ENCODE measurements at regions not wholly inside any gene's neighbourhood (a gene's known extent, or its start where the extent isn't known, plus 50 kb on each side); places are given as distances from the start of the nearest gene placed in this dataset.

GRCh38 chr13:106177146-106177545 is 358.3 kb downstream of the EFNB2 start:
- no peaks in the 10 kb centered on the region for H3K4me1 ChIP-seq (ENCODE audit: control insufficient read depth in 1 of 2, extremely low read depth in 1 of 2, insufficient read depth in 2 of 2, low read length in 2 of 2)
- H3K4me1 Mint-ChIP-seq, result no peaks in the 10 kb centered on the region
- H3K36me3 ChIP-seq (ENCODE audit: control insufficient read depth in 2 of 2, extremely low read depth in 1 of 2, insufficient read depth in 1 of 2, low read length in 1 of 2), result no peaks in the 10 kb centered on the region
- H3K36me3 Mint-ChIP-seq, result no peaks in the 10 kb centered on the region
- no peaks in the 10 kb centered on the region for H3K9me3 ChIP-seq
- ATAC-seq (replicated peaks in 1 of 4) (no peak), DNase-seq (no peak)
- no peak overlapping the region for H3K4me3 Mint-ChIP-seq
- no peak overlapping the region for H3K27ac ChIP-seq (ENCODE audit: low read length)
- peaks cover 0 to under 1% (median 0%) of the 10 kb centered on the region in 3 donors for H3K9me3 Mint-ChIP-seq
- ChIA-PET CTCF (no interaction called here), POLR2A (interaction anchor here in 1 of 2 donors (0.6 kb wide), 1 partner anchor 722 kb away, joined by 3 read pairs; no protein-coding TSS in a partner anchor)
- no peaks in the 10 kb centered on the region for H3K27me3 ChIP-seq (replicated peaks in 1 of 2; ENCODE audit: control insufficient read depth in 2 of 2, extremely low read depth in 1 of 2, insufficient read depth in 2 of 2, low read length in 1 of 2)
- H3K27ac Mint-ChIP-seq, result no peak overlapping the region
- 41% methylated on average over 3 of the region's 5 CpGs for WGBS (ENCODE audit: insufficient coverage)
- H3K27me3 Mint-ChIP-seq, result no peaks in the 10 kb centered on the region
- H3K4me3 ChIP-seq (ENCODE audit: control insufficient read depth in 1 of 2, extremely low read depth in 1 of 2, low read length in 1 of 2), result no peak overlapping the region

- no peaks in the 10 kb centered on the region for H3K27me3 ChIP-seq (replicated peaks in 1 of 2; ENCODE audit: control insufficient read depth in 2 of 2, extremely low read depth in 1 of 2, insufficient read depth in 2 of 2, low read length in 1 of 2)
- no peaks in the 10 kb centered on the region for H3K9me3 Mint-ChIP-seq
- CTCF ChIA-PET, result no interaction called here
- no peak overlapping the region for H3K4me3 Mint-ChIP-seq
- H3K4me1 Mint-ChIP-seq, result no peaks in the 10 kb centered on the region
- no peaks in the 10 kb centered on the region for H3K9me3 ChIP-seq
- no peak overlapping the region for H3K27ac Mint-ChIP-seq
- no peak for ATAC-seq (replicated peaks in 1 of 4)
- no peak for DNase-seq
- POLR2A ChIA-PET, result no interaction called here
- no peaks in the 10 kb centered on the region for H3K36me3 ChIP-seq (ENCODE audit: control insufficient read depth in 2 of 2, extremely low read depth in 1 of 2, insufficient read depth in 1 of 2, low read length in 1 of 2)
- 70% methylated on average over 2 of the region's 4 CpGs for WGBS (ENCODE audit: insufficient coverage)
- H3K27ac ChIP-seq (ENCODE audit: low read length), result no peak overlapping the region
- H3K36me3 Mint-ChIP-seq, result no peaks in the 10 kb centered on the region
- H3K27me3 Mint-ChIP-seq, result no peaks in the 10 kb centered on the region
- no peaks in the 10 kb centered on the region for H3K4me1 ChIP-seq (ENCODE audit: control insufficient read depth in 1 of 2, extremely low read depth in 1 of 2, insufficient read depth in 2 of 2, low read length in 2 of 2)
- H3K4me3 ChIP-seq (ENCODE audit: control insufficient read depth in 1 of 2, extremely low read depth in 1 of 2, low read length in 1 of 2), result no peak overlapping the region
Measured at GRCh38 chr13:106176117-106176516, 359.3 kb downstream of the EFNB2 start.

- no peaks in the 10 kb centered on the region for H3K27me3 ChIP-seq (replicated peaks in 1 of 2; ENCODE audit: control insufficient read depth in 2 of 2, extremely low read depth in 1 of 2, insufficient read depth in 2 of 2, low read length in 1 of 2)
- no peak overlapping the region for H3K4me3 Mint-ChIP-seq
- H3K4me1 Mint-ChIP-seq, result no peaks in the 10 kb centered on the region
- ChIA-PET CTCF (no interaction called here), POLR2A (no interaction called here)
- H3K9me3 ChIP-seq, result no peaks in the 10 kb centered on the region
- no peaks in the 10 kb centered on the region for H3K36me3 Mint-ChIP-seq
- H3K4me3 ChIP-seq (ENCODE audit: control insufficient read depth in 1 of 2, extremely low read depth in 1 of 2, low read length in 1 of 2), result no peak overlapping the region
- ATAC-seq (replicated peaks in 1 of 4) (no peak), DNase-seq (no peak)
- no peak overlapping the region for H3K27ac Mint-ChIP-seq
- WGBS (ENCODE audit: insufficient coverage), result 88% methylated on average over 1 of the region's 7 CpGs
- no peaks in the 10 kb centered on the region for H3K4me1 ChIP-seq (ENCODE audit: control insufficient read depth in 1 of 2, extremely low read depth in 1 of 2, insufficient read depth in 2 of 2, low read length in 2 of 2)
- no peaks in the 10 kb centered on the region for H3K27me3 Mint-ChIP-seq
- no peak overlapping the region for H3K27ac ChIP-seq (ENCODE audit: low read length)
- H3K9me3 Mint-ChIP-seq, result no peaks in the 10 kb centered on the region
- no peaks in the 10 kb centered on the region for H3K36me3 ChIP-seq (ENCODE audit: control insufficient read depth in 2 of 2, extremely low read depth in 1 of 2, insufficient read depth in 1 of 2, low read length in 1 of 2)
Measured at GRCh38 chr13:106173891-106174610, 361.4 kb downstream of the EFNB2 start.

GRCh38 chr13:106173346-106173745 is 362.1 kb downstream of the EFNB2 start:
- POLR2A ChIA-PET, result no interaction called here
- no peak overlapping the region for H3K27ac ChIP-seq (ENCODE audit: low read length)
- Mint-ChIP-seq H3K9me3 (no peaks in the 10 kb centered on the region), H3K36me3 (no peaks in the 10 kb centered on the region), H3K4me1 (no peaks in the 10 kb centered on the region), H3K27me3 (no peaks in the 10 kb centered on the region), H3K27ac (no peak overlapping the region), H3K4me3 (no peak overlapping the region)
- WGBS (ENCODE audit: insufficient coverage), result 67% methylated on average over 1 of the region's 2 CpGs
- no peak for ATAC-seq (replicated peaks in 1 of 4)
- no peaks in the 10 kb centered on the region for H3K27me3 ChIP-seq (replicated peaks in 1 of 2; ENCODE audit: control insufficient read depth in 2 of 2, extremely low read depth in 1 of 2, insufficient read depth in 2 of 2, low read length in 1 of 2)
- CTCF ChIA-PET, result no interaction called here
- H3K9me3 ChIP-seq, result no peaks in the 10 kb centered on the region
- H3K36me3 ChIP-seq (ENCODE audit: control insufficient read depth in 2 of 2, extremely low read depth in 1 of 2, insufficient read depth in 1 of 2, low read length in 1 of 2), result no peaks in the 10 kb centered on the region
- DNase-seq, result no peak
- no peaks in the 10 kb centered on the region for H3K4me1 ChIP-seq (ENCODE audit: control insufficient read depth in 1 of 2, extremely low read depth in 1 of 2, insufficient read depth in 2 of 2, low read length in 2 of 2)
- no peak overlapping the region for H3K4me3 ChIP-seq (ENCODE audit: control insufficient read depth in 1 of 2, extremely low read depth in 1 of 2, low read length in 1 of 2)

GRCh38 chr13:106172176-106172905 is 363.1 kb downstream of the EFNB2 start:
- no peak overlapping the region for H3K4me3 ChIP-seq (ENCODE audit: control insufficient read depth in 1 of 2, extremely low read depth in 1 of 2, low read length in 1 of 2)
- no peak overlapping the region for H3K27ac Mint-ChIP-seq
- no peaks in the 10 kb centered on the region for H3K9me3 ChIP-seq
- H3K4me1 Mint-ChIP-seq, result no peaks in the 10 kb centered on the region
- H3K27ac ChIP-seq (ENCODE audit: low read length), result no peak overlapping the region
- H3K9me3 Mint-ChIP-seq, result peaks cover 0 to 5% (median 0%) of the 10 kb centered on the region in 3 donors
- DNase-seq, result no peak
- no peaks in the 10 kb centered on the region for H3K36me3 ChIP-seq (ENCODE audit: control insufficient read depth in 2 of 2, extremely low read depth in 1 of 2, insufficient read depth in 1 of 2, low read length in 1 of 2)
- peaks cover 0 to 4% of the 10 kb centered on the region in 2 donors for H3K27me3 Mint-ChIP-seq
- H3K4me1 ChIP-seq (ENCODE audit: control insufficient read depth in 1 of 2, extremely low read depth in 1 of 2, insufficient read depth in 2 of 2, low read length in 2 of 2), result no peaks in the 10 kb centered on the region
- no peaks in the 10 kb centered on the region for H3K36me3 Mint-ChIP-seq
- no CpG with 5 or more reads among the region's 5 CpGs for WGBS (ENCODE audit: insufficient coverage)
- H3K4me3 Mint-ChIP-seq, result no peak overlapping the region
- no peak for ATAC-seq (replicated peaks in 1 of 4)
- CTCF ChIA-PET, result no interaction called here
- POLR2A ChIA-PET, result no interaction called here
- no peaks in the 10 kb centered on the region for H3K27me3 ChIP-seq (replicated peaks in 1 of 2; ENCODE audit: control insufficient read depth in 2 of 2, extremely low read depth in 1 of 2, insufficient read depth in 2 of 2, low read length in 1 of 2)

GRCh38 chr13:106163426-106163825 is 372.0 kb downstream of the EFNB2 start:
- Histone ChIP-seq H3K4me1 (ENCODE audit: control insufficient read depth in 1 of 2, extremely low read depth in 1 of 2, insufficient read depth in 2 of 2, low read length in 2 of 2) (no peaks in the 10 kb centered on the region), H3K27ac (ENCODE audit: low read length) (no peak overlapping the region), H3K27me3 (replicated peaks in 1 of 2; ENCODE audit: control insufficient read depth in 2 of 2, extremely low read depth in 1 of 2, insufficient read depth in 2 of 2, low read length in 1 of 2) (no peaks in the 10 kb centered on the region), H3K9me3 (no peaks in the 10 kb centered on the region), H3K36me3 (ENCODE audit: control insufficient read depth in 2 of 2, extremely low read depth in 1 of 2, insufficient read depth in 1 of 2, low read length in 1 of 2) (no peaks in the 10 kb centered on the region), H3K4me3 (ENCODE audit: control insufficient read depth in 1 of 2, extremely low read depth in 1 of 2, low read length in 1 of 2) (no peak overlapping the region)
- Mint-ChIP-seq H3K9me3 (peaks cover 4 to 10% (median 7%) of the 10 kb centered on the region in 3 donors), H3K4me3 (no peak overlapping the region), H3K27ac (no peak overlapping the region), H3K36me3 (no peaks in the 10 kb centered on the region), H3K4me1 (no peaks in the 10 kb centered on the region), H3K27me3 (peaks cover 0 to 4% of the 10 kb centered on the region in 2 donors)
- ATAC-seq (replicated peaks in 1 of 4), result no peak
- no peak for DNase-seq
- WGBS (ENCODE audit: insufficient coverage), result 100% methylated on average over 2 of the region's 3 CpGs
- POLR2A ChIA-PET, result no interaction called here
- CTCF ChIA-PET, result interaction anchor here in 1 of 2 donors (0.6 kb wide), 1 partner anchor 13 kb away, joined by 3 read pairs; no protein-coding TSS in a partner anchor
